ENCODE measurements at regions not wholly inside any gene's neighbourhood (a gene's known extent, or its start where the extent isn't known, plus 50 kb on each side); places are given as distances from the start of the nearest gene placed in this dataset.

DNA sequence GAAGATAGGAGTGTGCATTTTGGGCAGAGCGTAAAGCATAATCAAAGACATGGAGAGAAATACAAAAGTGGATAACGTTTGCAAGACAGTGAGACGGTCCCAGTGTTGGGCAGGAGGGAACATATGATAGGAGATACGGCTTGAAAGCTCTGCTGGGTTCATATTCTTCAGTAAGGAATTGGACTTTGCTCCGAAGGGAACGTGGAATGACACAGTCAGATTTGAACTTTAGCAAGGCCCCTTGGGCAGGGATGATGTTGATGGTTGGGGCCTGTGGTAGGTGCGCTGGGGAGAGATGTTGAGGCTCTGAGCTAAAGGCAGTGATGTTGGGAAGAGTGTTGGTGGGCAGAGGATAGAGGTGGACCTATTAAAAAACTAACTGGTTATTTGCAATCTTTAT, 143.5 kb upstream of the TBX3 start:
- TF ChIP-seq, protein P1, sequence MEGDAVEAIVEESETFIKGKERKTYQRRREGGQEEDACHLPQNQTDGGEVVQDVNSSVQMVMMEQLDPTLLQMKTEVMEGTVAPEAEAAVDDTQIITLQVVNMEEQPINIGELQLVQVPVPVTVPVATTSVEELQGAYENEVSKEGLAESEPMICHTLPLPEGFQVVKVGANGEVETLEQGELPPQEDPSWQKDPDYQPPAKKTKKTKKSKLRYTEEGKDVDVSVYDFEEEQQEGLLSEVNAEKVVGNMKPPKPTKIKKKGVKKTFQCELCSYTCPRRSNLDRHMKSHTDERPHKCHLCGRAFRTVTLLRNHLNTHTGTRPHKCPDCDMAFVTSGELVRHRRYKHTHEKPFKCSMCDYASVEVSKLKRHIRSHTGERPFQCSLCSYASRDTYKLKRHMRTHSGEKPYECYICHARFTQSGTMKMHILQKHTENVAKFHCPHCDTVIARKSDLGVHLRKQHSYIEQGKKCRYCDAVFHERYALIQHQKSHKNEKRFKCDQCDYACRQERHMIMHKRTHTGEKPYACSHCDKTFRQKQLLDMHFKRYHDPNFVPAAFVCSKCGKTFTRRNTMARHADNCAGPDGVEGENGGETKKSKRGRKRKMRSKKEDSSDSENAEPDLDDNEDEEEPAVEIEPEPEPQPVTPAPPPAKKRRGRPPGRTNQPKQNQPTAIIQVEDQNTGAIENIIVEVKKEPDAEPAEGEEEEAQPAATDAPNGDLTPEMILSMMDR (conservative IDR thresholded peaks at IDR 0.05; ENCODE audit: low read length) = no peak
- no peak for TF ChIP-seq EZH2phosphoT487 (IDR thresholded peaks at IDR 0.05; ENCODE audit: borderline replicate concordance)

Data from Loucy (cell line).